GM23248 (cell line): ENCODE measurements at regions not wholly inside any gene's neighbourhood (a gene's known extent, or its start where the extent isn't known, plus 50 kb on each side); places are given as distances from the start of the nearest gene placed in this dataset.

ENCODE experiments used
- DNase-seq: peaks from one replicate; pipeline ENCODE4 v3.0.0-alpha.2; 2015
- H2AFZ ChIP-seq: fragments of 200-600 bp; sonication (generic); 2 replicates; pipeline ENCODE4 v1.6.1; 2016; ENCODE audit warnings: antibody characterized with exemption
- H3F3A ChIP-seq: fragments of 200-600 bp; sonication (generic); 2 replicates; pipeline ENCODE4 v1.6.1; 2016; ENCODE audit warnings: mild to moderate bottlenecking, antibody characterized with exemption, mixed run types; ENCODE audit not compliant: insufficient read depth
- H3K27ac ChIP-seq: fragments of 200-600 bp; sonication (generic); 2 replicates; pipeline ENCODE4 v1.5.1; 2016; ENCODE audit warnings: mild to moderate bottlenecking
- H3K27me3 ChIP-seq: fragments of 200-600 bp; sonication (generic); replicated peaks from 2 replicates; pipeline ENCODE4 v1.6.1; 2016; ENCODE audit warnings: mild to moderate bottlenecking; ENCODE audit not compliant: insufficient read depth
- H3K36me3 ChIP-seq: fragments of 200-600 bp; sonication (generic); 2 replicates; pipeline ENCODE4 v1.6.1; 2016; ENCODE audit warnings: low read depth, mild to moderate bottlenecking
- H3K4me1 ChIP-seq: fragments of 200-600 bp; sonication (generic); 2 replicates; pipeline ENCODE4 v1.6.1; 2016; ENCODE audit warnings: mild to moderate bottlenecking; ENCODE audit not compliant: insufficient read depth
- H3K4me2 ChIP-seq: fragments of 200-600 bp; sonication (generic); one replicate; pipeline ENCODE4 v1.6.1; 2016; ENCODE audit warnings: mild to moderate bottlenecking; ENCODE audit not compliant: unreplicated experiment
- H3K4me3 ChIP-seq: fragments of 200-600 bp; sonication (generic); 2 replicates; pipeline ENCODE4 v1.5.1; 2016; ENCODE audit warnings: mild to moderate bottlenecking
- H3K79me2 ChIP-seq: fragments of 200-600 bp; sonication (generic); 2 replicates; pipeline ENCODE4 v1.6.1; 2016; ENCODE audit warnings: mild to moderate bottlenecking; ENCODE audit not compliant: insufficient read depth
- H3K9ac ChIP-seq: fragments of 200-600 bp; sonication (generic); 2 replicates; pipeline ENCODE4 v1.6.1; 2016; ENCODE audit warnings: mild to moderate bottlenecking
- H3K9me2 ChIP-seq: fragments of 200-600 bp; sonication (generic); 2 replicates; pipeline ENCODE4 v1.6.1; 2016; ENCODE audit warnings: mixed run types, mild to moderate bottlenecking, moderate library complexity; ENCODE audit not compliant: insufficient read depth
- H3K9me3 ChIP-seq: fragments of 200-600 bp; sonication (generic); one replicate; pipeline ENCODE4 v1.6.1; 2017; ENCODE audit warnings: low read depth
- H4K20me1 ChIP-seq: fragments of 200-600 bp; sonication (generic); 2 replicates; pipeline ENCODE4 v1.6.0; 2016; ENCODE audit not compliant: insufficient read depth
- EZH2 ChIP-seq: fragments of 200-600 bp; sonication (generic); IDR thresholded peaks from 2 replicates; pipeline ENCODE4 v1.6.1; 2018; ENCODE audit warnings: antibody characterized with exemption, mild to moderate bottlenecking; ENCODE audit not compliant: insufficient read depth, poor library complexity, severe bottlenecking
- EZH2phosphoT487 ChIP-seq: fragments of 200-600 bp; sonication (generic); IDR thresholded peaks from 2 replicates; pipeline ENCODE4 v1.6.1; 2018; ENCODE audit warnings: antibody characterized with exemption, moderate library complexity, mild to moderate bottlenecking, low read depth; ENCODE audit not compliant: insufficient read depth
- WGBS, 2 experiments: methylation state at CpG; one replicate each; pipeline ENCODE4 v1.1.6; 2015 to 2017; ENCODE audit warnings: low lambda C conversion rate in 2 of 2, low coverage in 1 of 2; ENCODE audit errors: missing lambda C conversion rate in 2 of 2; 5-methylcytosine and 5-hydroxymethylcytosine counted together
- in situ Hi-C: fragments of 300-500 bp; cut with MboI; formaldehyde crosslinking; loops from 2 replicates; pipeline ENCODE4 v1.15.0; 2020

GRCh38 chr11:71079795-71080194, 172.6 kb downstream of the SHANK2 start:
- H3K36me3 ChIP-seq = no peaks in the 10 kb centered on the region
- DNase-seq = no peak
- no peaks in the 10 kb centered on the region for H3K4me1 ChIP-seq
- H3K9me3 ChIP-seq = no peaks in the 10 kb centered on the region
- H3K9me2 ChIP-seq = no peaks in the 10 kb centered on the region
- no peak overlapping the region for H3K27ac ChIP-seq
- no peaks in the 10 kb centered on the region for H3F3A ChIP-seq
- H3K4me3 ChIP-seq = no peak overlapping the region
- no peak overlapping the region for H3K4me2 ChIP-seq
- no peaks in the 10 kb centered on the region for H4K20me1 ChIP-seq
- no peak for TF ChIP-seq EZH2
- no peak for TF ChIP-seq EZH2phosphoT487
- no peak overlapping the region for H3K9ac ChIP-seq
- 35 to 100% methylated on average over 1 to 3 of the region's 3 CpGs for WGBS, 2 experiments
- H3K27me3 ChIP-seq = no peaks in the 10 kb centered on the region
- H3K79me2 ChIP-seq = no peaks in the 10 kb centered on the region
- in situ Hi-C loops = no loop called here
- no peak overlapping the region for H2AFZ ChIP-seq

- in situ Hi-C loops = no loop called here
These were observed 173.9 kb downstream of the SHANK2 start for GRCh38 chr11:71078482-71078881.

DNA sequence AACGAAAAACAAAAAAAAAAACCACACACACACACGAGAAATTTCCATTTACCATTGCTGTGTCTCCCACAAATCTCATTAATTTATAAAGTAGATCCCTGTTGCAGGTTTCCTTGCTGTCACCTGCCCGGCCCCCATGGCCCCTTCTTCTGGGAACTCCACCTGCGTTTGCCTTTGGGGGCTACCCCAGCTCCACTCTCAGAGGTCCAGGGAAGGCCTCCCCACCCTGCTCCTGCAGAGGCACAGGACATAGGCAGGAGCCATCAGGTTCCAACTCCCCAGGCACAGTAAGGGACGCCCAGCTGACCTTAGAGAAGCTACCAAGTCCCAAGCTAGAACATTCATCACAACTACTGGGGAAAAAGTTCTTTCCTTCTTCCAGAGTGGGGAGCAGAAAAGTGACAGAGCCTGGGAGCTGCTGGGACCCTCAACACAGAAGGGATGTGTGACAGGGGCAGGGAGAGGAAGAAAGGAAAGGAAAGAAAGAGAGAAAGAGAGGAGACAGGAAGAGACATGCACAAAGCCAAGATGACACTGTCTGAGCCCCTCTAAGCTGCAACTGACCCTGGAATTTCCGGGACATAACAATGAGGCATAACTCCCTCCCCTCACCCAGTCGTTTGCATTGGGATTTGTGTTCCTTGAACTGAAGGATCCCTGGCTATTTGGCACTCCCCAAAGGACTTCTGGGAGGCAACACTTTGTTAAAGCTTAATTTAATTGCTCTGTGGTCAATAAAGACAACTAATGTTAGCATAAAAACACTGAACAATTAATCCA, 175.7 kb downstream of the SHANK2 start:
- Histone ChIP-seq H3F3A (no peaks in the 10 kb centered on the region), H3K27me3 (no peaks in the 10 kb centered on the region), H3K9me2 (no peaks in the 10 kb centered on the region), H3K9ac (no peak overlapping the region), H2AFZ (no peak overlapping the region), H4K20me1 (no peaks in the 10 kb centered on the region), H3K36me3 (no peaks in the 10 kb centered on the region), H3K9me3 (no peaks in the 10 kb centered on the region), H3K4me3 (no peak overlapping the region), H3K4me2 (no peak overlapping the region), H3K27ac (no peak overlapping the region), H3K79me2 (no peaks in the 10 kb centered on the region), H3K4me1 (no peaks in the 10 kb centered on the region)
- no peak for TF ChIP-seq EZH2phosphoT487
- no peak for TF ChIP-seq EZH2
- no peak for DNase-seq
- WGBS, 2 experiments = 31% methylated on average over 7 of the region's 7 CpGs
- in situ Hi-C loops = no loop called here

More at GRCh38 chr11:71078482-71078881, 173.9 kb downstream of the SHANK2 start:
- no peaks in the 10 kb centered on the region for H3F3A ChIP-seq
- H3K27me3 ChIP-seq = no peaks in the 10 kb centered on the region
- no peaks in the 10 kb centered on the region for H3K4me1 ChIP-seq
- no peak overlapping the region for H3K9ac ChIP-seq
- no peak overlapping the region for H3K4me2 ChIP-seq
- WGBS, 2 experiments = 34 to 40% methylated on average over 6 of the region's 6 CpGs
- H3K9me2 ChIP-seq = no peaks in the 10 kb centered on the region
- no peaks in the 10 kb centered on the region for H4K20me1 ChIP-seq
- H3K9me3 ChIP-seq = no peaks in the 10 kb centered on the region
- TF ChIP-seq EZH2 (no peak), EZH2phosphoT487 (no peak)
- peak; percentile 26 for DNase-seq
- H2AFZ ChIP-seq = no peak overlapping the region
- H3K36me3 ChIP-seq = no peaks in the 10 kb centered on the region
- no peak overlapping the region for H3K4me3 ChIP-seq
- H3K27ac ChIP-seq = no peak overlapping the region
- no peaks in the 10 kb centered on the region for H3K79me2 ChIP-seq

GRCh38 chr11:71075871-71076420, 176.4 kb downstream of the SHANK2 start:
- 45 to 50% methylated on average over 10 of the region's 10 CpGs for WGBS, 2 experiments
- Histone ChIP-seq H3K4me2 (no peak overlapping the region), H3K36me3 (no peaks in the 10 kb centered on the region), H3K9ac (no peak overlapping the region), H3K27ac (no peak overlapping the region), H3K9me3 (no peaks in the 10 kb centered on the region), H4K20me1 (no peaks in the 10 kb centered on the region), H3F3A (no peaks in the 10 kb centered on the region), H3K4me3 (no peak overlapping the region), H2AFZ (no peak overlapping the region), H3K4me1 (no peaks in the 10 kb centered on the region), H3K79me2 (no peaks in the 10 kb centered on the region), H3K27me3 (no peaks in the 10 kb centered on the region), H3K9me2 (no peaks in the 10 kb centered on the region)
- in situ Hi-C loops = no loop called here
- no peak for TF ChIP-seq EZH2phosphoT487
- TF ChIP-seq EZH2 = no peak
- no peak for DNase-seq
